ENCODE measurements at regions not wholly inside any gene's neighbourhood (a gene's known extent, or its start where the extent isn't known, plus 50 kb on each side); places are given as distances from the start of the nearest gene placed in this dataset.

DNA sequence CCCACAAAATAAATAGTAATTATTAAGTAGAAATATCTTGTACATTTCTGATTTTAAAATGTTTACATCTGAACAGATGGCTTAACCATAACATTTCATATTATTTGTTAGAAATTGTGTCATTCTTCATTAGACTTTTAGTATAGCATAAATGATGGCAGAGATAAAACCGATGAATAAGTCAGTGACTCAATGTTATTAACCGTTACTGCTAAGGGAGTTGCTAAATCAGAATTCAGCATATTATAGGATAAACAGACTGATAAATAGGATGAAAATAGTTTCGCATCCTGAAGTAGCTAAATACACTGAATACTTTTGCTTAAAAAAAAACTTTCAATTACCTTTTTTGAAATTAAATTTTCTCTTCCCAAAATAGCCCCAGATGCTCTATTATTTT, 610.6 kb upstream of the ZP4 start:
- DNase-seq, result no peak

DNA sequence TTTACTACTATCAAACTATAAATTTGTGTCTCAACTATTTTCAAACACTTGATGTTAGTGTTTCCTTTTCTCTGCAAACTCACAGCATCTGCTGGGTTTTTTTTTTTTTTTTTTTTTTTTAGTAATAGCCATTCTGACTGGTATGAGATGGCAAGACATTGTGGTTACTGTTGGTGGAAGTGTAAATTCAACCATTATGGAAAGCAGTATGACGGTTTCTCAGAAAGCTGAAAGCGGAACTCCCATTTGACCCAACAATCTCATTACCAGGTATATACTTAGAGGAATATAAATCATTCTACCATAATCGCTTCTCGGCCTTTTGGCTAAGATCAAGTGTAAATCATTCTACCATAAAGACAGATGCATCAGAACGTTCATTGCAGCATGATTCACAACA, 608.3 kb upstream of the ZP4 start:
- no peak for DNase-seq

DNA sequence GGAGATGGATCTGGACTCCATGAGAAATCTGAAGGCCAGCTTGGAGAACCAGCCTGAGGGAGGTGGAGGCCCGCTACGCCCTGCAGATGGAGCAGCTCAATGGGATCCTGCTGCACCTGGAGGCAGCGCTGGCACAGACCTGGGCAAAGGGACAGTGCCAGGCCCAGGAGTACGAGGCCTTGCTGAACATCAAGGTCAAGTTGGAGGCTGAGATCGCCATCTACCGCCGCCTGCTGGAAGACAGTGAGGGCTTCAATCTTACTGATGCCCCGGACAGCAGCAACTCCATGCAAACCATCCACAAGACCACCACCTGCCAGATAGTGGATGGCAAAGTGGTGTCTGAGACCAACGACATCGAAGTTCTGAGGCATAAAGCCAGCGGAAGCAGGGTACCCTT, 601.5 kb upstream of the ZP4 start:
- DNase-seq, result no peak

DNA sequence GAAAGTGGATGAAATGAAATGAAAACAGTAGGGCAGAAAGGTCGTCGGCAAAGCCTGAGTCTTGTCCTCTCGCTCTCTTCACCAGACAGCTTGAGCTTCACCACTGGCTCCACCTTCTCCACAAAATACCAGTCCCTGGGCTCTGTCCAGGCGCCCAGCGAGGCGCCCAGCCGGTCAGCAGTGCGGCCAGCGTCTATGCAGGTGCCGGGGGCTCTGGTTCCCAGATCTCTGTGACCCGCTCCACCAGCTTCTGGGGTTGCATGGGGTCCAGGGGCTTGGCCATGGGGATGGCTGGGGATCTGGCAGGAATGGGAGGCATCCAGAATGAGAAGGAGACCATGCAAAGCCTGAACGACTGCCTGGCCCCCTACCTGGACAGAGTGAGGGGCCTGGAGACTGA, 600.5 kb upstream of the ZP4 start:
- no peak for DNase-seq

DNA sequence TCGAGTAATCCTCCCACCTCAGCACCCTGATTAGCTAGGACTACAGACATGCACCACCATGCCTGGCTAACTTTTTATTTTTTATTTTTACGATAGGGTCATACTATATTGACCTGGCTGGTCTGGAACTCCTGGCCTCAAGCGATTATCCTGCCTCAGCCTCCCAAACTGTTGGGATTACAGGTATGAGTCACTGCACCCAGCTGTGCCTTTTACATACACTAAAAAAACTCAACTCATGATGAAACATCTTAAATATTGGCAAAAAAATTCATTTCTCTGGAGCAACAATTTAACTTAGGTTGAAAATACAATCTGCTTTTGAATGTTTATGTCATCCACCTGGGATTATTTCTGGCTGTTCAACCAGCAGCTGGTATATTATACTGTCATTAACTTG, 598.3 kb upstream of the ZP4 start:
- no peak for DNase-seq

DNA sequence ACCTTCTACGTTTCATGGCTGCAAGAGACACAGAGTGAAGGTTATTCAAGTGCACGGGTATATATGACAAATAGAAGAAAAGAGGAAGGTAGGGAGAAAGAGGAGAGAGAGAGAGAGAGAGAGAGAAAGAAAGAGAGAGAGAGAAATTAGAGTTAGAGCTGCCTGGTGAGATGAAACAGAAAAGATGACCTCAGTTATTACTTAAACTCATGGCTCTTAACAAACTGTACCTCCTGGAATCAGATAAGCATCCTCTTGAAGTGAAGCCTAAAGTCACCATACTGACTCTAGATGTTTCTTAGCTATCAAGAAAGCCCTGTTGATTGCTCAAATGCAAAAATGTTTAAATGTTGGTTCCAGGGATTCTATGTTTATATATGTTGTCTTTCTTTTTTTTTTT, 597.7 kb upstream of the ZP4 start:
- no peak for DNase-seq

DNA sequence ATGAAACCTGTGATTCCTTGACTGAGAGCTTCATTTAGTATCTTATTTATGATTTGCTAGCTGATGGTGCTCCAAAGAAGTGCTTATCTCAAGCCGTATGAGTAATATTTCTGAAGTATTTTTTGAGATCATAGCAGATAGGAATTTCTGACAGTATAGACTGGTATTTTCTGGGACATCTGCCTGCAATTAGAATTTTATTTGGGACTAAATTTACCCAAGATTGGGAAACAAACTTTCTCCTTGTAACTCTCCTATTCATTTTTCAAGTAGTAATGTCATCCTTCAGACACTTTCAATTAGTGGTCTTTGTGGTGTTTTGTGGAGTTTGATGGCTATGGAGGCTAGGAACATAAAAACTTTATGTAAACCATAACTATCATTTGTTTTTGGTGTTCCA, 597.2 kb upstream of the ZP4 start:
- no peak for DNase-seq

DNA sequence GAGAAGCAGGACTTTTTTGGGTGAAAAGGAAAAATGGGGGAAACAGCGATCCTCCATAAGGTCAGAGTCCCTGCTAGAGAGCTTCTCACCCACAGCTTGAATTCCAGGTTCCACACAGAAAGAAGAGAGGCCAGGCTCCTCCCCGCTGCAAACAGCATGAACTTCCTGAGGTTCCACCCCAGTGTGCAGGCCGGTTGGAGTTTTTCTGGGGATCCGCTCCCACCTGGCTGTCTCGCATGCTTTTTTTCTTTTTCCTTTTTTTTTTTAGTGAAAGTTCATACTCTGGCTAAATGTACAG, 595.1 kb upstream of the ZP4 start:
- no peak for DNase-seq

DNA sequence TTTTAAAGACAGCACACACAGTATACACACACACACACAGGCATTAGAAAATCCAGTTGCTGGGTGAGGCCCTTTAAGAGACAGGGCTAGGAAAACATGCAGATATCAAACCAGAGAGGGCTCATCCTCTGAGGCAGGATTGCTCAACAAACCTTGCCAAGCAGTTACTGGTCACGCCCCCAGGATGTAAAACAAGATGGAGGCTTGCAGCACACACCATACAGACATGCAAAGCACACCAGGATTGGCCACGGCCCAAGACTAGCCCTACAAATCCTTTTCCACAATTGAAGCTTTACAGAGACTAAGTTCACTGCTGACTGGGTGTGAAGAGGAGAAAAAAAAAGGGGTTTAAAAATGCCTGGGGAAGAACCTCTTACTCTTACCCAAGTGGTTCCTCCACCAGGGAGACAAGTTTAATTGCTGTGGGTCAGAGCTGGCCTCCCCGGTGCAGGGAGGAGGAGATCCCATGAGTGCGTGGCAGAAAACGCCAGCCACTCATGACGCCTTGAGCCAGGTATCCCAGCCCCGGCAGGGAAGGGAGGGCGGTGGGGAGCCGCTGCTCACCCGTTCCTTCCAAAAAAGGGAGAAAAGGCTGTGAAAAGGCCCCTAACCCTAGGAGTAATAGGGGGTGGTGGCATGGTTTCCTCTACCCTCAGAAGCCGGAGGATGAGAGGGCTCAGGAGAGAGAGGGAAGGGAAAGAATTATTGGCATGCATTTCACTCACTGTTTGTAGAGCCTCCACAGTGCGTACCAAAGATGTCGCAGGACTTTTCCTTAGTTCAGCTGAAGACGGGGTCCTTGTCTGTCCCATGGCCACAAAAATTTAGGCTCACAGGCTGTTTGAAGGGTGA, 594.6 kb upstream of the ZP4 start:
- no peak for DNase-seq

DNA sequence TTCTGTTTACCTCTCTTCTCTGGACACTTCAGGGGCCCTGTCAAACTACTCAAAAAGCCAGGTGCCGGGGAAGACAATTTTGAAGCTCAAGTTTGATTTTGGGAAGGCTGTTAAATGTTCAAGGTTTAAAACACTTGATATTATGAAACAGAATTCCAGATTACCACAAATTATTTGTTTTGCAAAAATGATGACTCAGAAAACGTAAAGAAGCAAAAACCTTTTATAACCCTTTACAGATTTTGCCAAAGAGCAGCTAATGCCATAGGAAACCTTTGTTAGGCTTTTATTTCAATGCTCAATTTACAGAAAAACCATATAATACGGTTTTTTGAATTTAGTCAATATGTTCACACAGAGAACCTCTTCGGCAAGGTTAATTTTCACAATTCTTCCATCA, 593.4 kb upstream of the ZP4 start:
- DNase-seq, result no peak

DNA sequence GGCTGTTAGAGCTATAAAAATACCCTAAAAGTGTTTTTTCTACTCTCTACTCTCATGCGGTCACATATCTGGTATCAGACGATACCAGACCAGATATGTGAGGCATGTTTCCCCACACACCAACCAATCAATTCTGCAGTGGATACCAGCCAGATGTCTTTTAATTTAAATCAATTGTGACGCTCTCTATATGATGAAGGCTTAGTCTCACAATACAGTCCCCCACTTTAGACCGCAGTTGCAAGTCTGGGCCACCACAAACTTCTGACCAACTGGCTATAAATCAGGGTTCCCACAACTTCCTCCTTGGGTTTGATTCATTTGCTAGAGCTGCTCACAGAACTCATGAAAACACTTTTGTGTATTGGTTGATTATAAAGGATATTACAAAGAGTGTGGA, 586.1 kb upstream of the ZP4 start:
- DNase-seq, result no peak

DNA sequence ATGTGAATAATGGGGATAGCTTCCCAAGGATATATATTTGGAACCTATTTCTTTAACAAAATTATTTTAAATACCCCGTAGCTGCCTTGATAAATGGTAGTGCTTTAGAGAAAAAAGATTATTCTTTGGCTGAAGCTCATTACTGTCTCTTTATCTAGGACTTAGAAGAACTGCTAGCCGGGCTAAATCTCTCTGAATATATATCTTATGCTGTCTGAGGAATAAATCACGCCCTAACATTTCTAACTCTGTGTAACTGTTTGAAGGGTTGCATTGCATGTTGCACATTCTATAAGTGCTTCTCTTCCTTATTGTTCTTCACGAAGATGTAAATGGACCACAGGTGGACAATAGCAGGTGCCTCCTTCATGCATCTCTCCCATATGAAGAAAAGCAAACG, 585.0 kb upstream of the ZP4 start:
- DNase-seq, result no peak

DNA sequence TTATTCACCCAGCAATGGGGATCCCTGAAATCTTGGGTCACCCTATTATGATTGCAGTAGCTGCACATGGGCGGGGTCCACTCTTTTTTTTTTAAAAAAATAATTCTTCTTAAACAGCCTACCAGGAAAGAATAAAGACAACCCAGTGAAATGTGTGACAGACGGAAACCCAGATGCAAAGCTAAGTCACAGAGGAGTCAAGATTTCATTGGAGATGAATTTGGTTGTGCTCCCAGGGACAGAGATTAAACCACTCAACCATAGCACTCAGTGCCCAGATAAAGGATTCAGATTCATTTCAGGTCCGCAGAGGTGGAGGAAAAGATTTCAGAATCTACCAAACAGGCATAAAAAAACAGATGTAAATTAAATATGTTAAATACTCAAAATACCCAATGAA, 583.5 kb upstream of the ZP4 start:
- no peak for DNase-seq

DNA sequence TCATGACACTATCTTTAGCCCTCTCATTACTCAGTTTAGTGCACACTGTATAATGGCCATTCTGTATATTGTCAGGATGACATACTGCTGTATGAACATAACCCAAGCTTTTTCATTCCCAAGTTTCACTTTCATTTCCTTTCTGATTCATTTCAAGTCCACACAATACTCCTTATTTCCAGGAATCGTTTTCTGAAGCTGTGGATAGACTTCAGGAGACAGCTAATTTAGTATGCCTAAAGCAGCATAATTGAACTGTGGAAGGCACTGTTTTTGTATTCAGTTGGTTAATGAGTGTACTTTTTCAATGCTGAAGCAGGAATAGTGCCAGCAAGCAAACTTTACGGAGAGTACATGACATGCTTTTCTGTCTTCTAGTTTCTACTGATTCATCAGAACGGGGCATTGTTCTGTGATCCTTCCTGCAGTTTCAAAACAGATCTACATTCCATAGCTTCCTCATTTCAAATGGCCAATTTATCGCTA, 578.5 kb upstream of the ZP4 start:
- DNase-seq, result no peak

DNA sequence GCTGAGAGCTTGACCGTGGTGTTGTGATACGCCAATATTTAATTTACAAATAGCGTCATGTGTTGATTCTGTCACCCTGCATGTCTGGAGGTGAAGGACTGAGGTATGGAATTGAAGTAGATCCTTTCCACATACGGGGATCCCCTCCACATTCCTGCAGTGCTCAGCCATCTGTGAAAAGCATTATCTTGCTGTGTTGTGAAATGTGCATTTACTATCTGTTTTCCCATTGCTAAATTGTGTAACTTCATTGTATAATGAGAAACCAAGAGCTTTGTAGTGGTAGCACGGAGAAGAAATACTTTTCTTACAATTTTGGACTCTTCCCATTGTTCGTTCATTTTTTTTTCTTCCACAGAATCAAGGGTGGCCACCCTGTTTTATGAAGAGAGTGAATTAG, 577.3 kb upstream of the ZP4 start:
- DNase-seq, result no peak

DNA sequence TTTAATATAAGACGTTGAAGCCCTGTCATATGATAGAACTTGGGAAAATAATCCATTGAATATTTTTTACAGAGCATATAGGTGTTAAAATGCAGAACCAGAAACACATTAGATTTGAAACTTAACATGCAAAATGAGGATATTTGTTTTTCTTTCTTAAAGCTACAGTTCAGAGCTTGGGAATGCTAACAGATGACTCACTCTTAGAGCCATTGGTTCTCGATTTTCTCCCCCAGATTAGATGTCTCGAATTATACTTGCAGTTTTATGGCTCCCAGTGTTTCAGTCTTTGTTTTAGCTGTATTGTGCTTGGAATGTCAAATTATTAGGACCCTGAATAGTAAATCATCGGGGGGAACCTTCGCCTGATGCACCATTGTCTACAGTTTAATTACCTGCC, 575.7 kb upstream of the ZP4 start:
- DNase-seq, result no peak

DNA sequence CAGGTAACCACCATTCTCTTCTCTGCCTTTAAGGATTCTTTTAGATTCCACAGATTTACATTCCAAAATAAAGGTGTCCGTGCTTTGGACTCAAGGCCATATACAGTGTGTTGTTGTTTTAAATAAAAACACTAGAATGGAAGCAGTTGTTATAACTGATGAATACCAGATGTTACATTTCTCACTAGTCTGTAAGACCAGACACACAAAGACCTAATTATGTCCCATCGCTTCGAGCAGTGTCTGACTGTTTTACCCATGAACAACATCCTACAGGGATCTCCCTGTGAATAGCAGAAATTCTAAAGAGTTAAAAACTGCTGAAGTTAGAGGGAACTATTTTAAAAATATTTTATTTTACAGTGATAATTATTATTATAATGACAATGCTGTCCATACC, 574.7 kb upstream of the ZP4 start:
- no peak for DNase-seq

DNA sequence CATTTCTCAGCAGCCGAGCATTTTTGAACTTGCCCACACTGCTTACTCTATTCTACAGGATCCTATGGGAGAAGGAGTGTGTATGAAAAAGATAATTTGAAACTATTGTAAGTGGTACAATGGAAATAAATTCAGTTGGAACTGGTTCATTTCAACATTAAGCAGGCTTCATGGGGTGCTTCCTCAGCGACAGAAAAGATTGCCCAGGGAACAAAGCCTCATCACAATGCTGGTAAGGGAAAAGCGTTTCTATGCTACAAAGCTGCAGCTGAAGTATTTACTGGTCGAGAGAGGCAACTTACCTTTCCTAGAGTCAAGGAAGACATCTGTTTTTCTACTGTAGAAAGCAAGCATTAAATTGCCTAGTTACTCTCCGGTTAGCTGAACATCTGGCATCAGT, 568.2 kb upstream of the ZP4 start:
- no peak for DNase-seq

DNA sequence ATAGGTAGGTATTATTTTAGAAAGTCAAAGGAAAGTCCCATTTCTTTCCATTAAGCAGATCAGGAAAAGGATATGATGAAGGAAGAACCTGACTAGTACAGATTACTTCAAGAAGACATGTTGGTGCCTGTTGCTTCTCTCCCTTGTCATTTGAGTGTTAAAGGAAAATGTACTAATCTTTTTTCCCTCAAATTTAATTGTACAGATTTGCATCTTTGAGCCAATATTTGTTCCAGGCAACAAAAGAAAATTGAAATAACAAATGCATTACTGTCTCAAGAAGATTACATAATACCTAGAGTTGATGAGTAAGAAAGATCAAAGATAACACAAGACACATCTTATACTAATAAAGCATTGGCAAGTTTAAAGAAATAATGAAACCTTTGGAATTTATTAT, 566.9 kb upstream of the ZP4 start:
- no peak for DNase-seq

DNA sequence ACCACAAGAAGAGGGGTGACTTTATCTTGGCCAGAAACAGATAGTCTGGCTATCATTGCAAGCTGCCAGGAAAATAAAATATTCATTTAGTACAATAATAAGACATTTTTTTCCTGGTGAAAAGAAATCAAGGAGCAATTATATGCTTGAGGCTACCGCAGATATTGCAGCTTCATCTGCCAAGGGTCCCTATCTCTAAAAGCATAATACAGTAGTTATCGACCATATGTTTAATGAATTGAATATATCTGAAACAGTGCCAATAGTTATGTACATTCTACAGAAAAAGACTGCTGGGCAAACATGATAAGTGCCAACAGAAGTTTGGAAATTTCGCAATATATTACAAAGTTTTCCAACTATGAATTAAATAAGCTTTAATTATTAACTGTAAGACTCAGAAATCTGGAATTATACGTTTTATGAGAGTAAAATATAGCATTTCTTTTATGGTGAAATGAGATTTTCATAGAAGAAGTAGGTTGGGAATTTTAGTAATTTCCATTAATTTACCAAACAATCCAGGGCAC, 561.1 kb upstream of the ZP4 start:
- DNase-seq, result no peak

DNA sequence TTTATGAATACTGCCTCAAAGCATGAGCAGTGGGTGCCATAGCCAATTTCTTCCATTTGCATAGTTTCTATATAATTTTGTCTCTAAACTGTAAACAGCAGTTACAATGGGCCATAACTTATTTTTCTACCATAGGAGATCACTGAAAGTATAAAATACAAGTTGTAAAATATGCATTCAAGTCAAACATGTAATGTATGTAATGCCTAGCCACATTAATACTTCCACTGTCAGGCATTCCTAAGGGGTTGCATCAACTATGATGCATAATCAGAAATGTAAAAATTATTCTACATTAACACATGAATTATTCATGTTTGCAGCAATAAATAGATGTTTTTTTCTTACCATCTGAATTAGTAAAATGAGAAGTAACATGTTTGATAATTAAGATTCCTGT, 560.3 kb upstream of the ZP4 start:
- no peak for DNase-seq

DNA sequence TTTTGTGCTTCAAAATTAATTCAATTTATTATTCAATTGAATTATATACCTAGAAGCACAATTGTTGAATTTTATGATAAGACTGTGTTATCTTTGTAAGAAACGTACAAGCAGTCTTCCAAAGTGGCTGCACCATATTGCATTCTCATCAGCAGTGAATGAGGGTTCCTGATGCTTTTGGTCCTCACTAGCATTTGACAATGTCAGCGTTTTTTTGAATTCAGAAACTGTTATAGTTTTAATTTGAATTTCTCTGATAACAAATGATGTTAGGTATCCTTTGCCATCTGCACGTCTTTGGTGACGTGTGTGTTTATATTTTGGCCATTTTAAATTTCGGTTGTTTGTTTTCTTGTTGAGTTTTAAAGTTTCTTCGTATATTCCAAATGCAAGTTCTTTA, 553.0 kb upstream of the ZP4 start:
- DNase-seq, result no peak

DNA sequence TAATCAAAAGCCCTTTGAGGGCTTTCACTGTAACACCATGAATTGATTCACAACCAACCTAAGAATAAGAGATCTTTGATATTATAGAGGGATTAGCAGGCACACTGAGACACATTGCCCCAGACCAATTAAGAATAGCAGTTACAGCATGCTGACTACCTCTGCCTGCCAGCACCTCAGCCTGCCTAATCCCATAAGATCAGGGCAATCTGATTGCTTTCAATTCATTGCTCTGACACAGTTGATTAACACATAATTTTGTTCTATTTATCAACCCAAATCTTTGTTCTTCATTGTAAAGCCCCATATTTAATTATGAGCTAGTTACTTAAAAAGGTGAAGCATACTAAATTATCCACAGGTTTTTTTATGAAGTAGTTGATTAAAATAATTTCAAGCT, 548.8 kb upstream of the ZP4 start:
- DNase-seq, result no peak

DNA sequence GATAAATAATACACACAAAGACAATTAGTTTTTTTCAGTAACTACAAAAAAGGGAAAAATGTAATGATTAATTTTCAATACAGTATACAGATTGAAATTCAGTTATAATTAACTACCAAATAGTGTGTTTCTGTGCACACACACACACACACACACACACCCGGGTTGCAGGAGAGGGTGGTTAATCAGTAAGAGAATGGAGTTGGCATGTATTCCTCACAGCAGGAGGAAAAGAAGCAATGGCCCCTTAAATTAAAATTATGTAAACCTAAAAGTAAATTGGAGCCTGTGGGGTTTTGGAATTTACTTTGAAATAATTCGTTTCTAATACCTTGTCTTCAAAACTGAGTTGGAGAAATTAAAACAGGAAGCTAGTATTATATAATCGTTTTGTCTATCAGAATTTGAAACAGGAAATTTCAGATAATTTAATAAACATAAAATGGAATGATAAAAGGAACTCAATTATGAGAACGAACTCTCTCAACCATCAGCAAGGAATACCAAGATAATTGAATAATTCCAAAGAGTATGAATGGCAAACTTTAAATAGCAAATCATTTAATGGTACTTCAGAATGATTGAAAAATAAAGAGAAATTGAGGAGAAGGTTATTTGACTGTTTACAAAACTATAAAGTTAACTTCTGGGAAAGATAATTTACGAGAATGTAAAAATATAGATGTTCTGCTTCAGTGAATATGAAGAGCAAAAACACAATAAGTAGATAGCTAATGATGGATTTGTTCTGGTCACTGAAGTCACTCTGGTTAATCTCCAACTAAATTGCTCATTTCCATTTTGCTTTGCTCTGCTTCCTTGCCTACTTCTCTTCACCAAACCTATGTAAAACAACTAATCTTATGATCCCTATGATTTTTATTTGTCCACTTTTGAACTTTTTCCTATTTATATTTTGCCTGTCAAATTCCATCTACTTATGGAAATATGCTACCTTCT, 547.9 kb upstream of the ZP4 start:
- DNase-seq, result no peak

All from NCI-H1694 treated with DMSO at 0.1 percent for 48 hours (cell line).